Liver (tissue), 3 donors: ENCODE measurements at regions not wholly inside any gene's neighbourhood (a gene's known extent, or its start where the extent isn't known, plus 50 kb on each side); places are given as distances from the start of the nearest gene placed in this dataset.
"Not testable (repeated sequence)": the region's sequence is repeated elsewhere in the genome, so short reads cannot be mapped to it uniquely, and the experiment has no call there.

Experiments used
- ATF3 ChIP-seq: IDR thresholded peaks from 2 replicates; pipeline ENCODE4 v1.6.1; 2016; ENCODE audit warnings: antibody characterized with exemption
- CTCF ChIP-seq: fragments of 150-350 bp; IDR thresholded peaks from 2 replicates; pipeline ENCODE4 v1.5.1; 2017; ENCODE audit warnings: improper control_type of control experiment, low read depth, low read length; ENCODE audit not compliant: missing input control
- JUND ChIP-seq, 2 donors: IDR thresholded peaks; 2 replicates each; pipeline ENCODE4 v1.6.1; 2016; ENCODE audit warnings: antibody characterized with exemption in 2 of 2
- RAD21 ChIP-seq, 2 donors: IDR thresholded peaks; 2 replicates each; pipeline ENCODE4 v1.6.1; 2016; ENCODE audit warnings: antibody characterized with exemption in 2 of 2, mild to moderate bottlenecking in 2 of 2
- REST ChIP-seq: IDR thresholded peaks from 2 replicates; pipeline ENCODE4 v1.6.1; 2016; ENCODE audit warnings: antibody characterized with exemption, mild to moderate bottlenecking
- SP1 ChIP-seq: IDR thresholded peaks from 2 replicates; pipeline ENCODE4 v1.6.1; 2018; ENCODE audit warnings: antibody characterized with exemption, mild to moderate bottlenecking
- ZBTB33 ChIP-seq: IDR thresholded peaks from 2 replicates; pipeline ENCODE4 v1.6.1; 2016; ENCODE audit warnings: antibody characterized with exemption
- donor health status: healthy.
- donor health status: healthy.

GRCh38 chr2:242107065-242107464 is 237.5 kb downstream of the RTP5 start:
- TF ChIP-seq CTCF; ZBTB33; ATF3; JUND (IDR thresholded peaks at IDR 0.05); REST; SP1; RAD21 (IDR thresholded peaks at IDR 0.05): not testable (repeated sequence)
